A549 (cell line): ENCODE measurements at regions not wholly inside any gene's neighbourhood (a gene's known extent, or its start where the extent isn't known, plus 50 kb on each side); places are given as distances from the start of the nearest gene placed in this dataset.

Experiments
- MAFK ChIP-seq: fragments of 450-650 bp; IDR thresholded peaks from 2 replicates; pipeline ENCODE4 v1.6.1; 2014; ENCODE audit not compliant: partially characterized antibody
- RCOR1 ChIP-seq: fragments of 150-350 bp; IDR thresholded peaks from 2 replicates; pipeline ENCODE4 v1.6.1; 2014; ENCODE audit warnings: antibody characterized with exemption, low read length, low read depth
- RNF2 ChIP-seq: fragments of 200-600 bp; sonication (generic); IDR thresholded peaks from 2 replicates; pipeline ENCODE4 v1.6.1; 2016; ENCODE audit warnings: low read depth, mild to moderate bottlenecking, antibody characterized with exemption, moderate library complexity, borderline replicate concordance
- TF ChIP-seq, protein P1 (sequence below): fragments of >200 bp; sonication (Bioruptor Twin); formaldehyde crosslinking; IDR thresholded peaks from 3 replicates; pipeline ENCODE4 v1.5.1; 2016

DNA sequence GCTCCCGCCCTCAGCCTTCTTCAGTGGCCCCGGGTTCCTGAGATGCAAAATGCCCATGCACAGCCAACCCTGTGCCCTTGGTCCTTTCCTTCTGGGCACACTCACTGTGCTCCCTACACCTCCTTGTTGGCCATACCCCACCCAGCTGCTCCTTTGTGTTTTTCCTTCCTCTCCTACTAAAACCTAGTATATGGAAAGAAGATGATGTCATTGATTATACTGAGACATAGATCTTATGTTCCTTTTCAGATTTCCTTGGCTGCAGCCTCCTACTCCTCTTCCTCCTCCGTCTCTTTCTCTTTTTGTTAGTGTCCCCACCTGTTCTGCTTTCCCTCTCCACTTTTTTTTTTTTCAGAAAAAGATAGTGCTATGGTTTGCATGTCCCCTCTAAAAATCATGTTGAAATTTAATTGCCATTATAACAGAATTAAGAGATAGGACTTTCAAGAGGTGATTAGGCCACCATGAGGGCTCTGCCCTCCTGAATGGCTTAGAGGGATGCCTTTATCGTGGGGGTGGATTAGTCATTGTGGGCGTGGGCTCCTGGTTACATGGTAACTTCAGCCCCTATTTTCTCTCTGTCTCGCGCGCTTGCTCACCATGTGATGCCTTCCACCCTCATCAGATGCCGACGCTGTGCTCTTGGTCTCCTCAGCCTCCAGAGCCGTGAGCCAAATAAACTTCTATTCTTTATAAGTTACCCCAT is 254.9 kb upstream of the GATB start:
- no peak for TF ChIP-seq RCOR1
- TF ChIP-seq, protein P1, sequence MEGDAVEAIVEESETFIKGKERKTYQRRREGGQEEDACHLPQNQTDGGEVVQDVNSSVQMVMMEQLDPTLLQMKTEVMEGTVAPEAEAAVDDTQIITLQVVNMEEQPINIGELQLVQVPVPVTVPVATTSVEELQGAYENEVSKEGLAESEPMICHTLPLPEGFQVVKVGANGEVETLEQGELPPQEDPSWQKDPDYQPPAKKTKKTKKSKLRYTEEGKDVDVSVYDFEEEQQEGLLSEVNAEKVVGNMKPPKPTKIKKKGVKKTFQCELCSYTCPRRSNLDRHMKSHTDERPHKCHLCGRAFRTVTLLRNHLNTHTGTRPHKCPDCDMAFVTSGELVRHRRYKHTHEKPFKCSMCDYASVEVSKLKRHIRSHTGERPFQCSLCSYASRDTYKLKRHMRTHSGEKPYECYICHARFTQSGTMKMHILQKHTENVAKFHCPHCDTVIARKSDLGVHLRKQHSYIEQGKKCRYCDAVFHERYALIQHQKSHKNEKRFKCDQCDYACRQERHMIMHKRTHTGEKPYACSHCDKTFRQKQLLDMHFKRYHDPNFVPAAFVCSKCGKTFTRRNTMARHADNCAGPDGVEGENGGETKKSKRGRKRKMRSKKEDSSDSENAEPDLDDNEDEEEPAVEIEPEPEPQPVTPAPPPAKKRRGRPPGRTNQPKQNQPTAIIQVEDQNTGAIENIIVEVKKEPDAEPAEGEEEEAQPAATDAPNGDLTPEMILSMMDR, result no peak
- no peak for TF ChIP-seq RNF2
- TF ChIP-seq MAFK, result no peak
